A549 (cell line): ENCODE measurements at regions not wholly inside any gene's neighbourhood (a gene's known extent, or its start where the extent isn't known, plus 50 kb on each side); places are given as distances from the start of the nearest gene placed in this dataset.

Source experiments
- ATAC-seq, 2 experiments: fragments of 200-7000 bp in 1 of 2; fragments of >200 bp in 1 of 2; cut with Nextera tagmentation in 1 of 2; cut with Tn5 transposase in 1 of 2; 3 replicates each; pipeline versions ENCODE4 v1.8.0 to v1.9.1; 2018 to 2020; ENCODE audit warnings: mild to moderate bottlenecking in 1 of 2, moderate library complexity in 1 of 2
- CTCF ChIA-PET: fragments of 300-600 bp; sonication (Branson Sonifier 250); formaldehyde crosslinking; extraction: SDS; loops from one replicate; lab custom pipeline; 2021; ENCODE audit warnings: antibody characterized with exemption, inconsistent platforms; lab: Yijun Ruan, JAX
- POLR2A ChIA-PET: fragments of 350-600 bp; formaldehyde crosslinking; extraction: SDS; loops from one replicate; lab custom pipeline; 2021; ENCODE audit warnings: antibody characterized with exemption, inconsistent platforms; lab: Yijun Ruan, JAX
- DNase-seq, 2 experiments: peaks; one replicate each; pipeline versions ENCODE4 v3.0.0 to v3.0.0-alpha.2; 2011 to 2016; ENCODE audit warnings: low read depth in 1 of 2, low spot score in 1 of 2
- FAIRE-seq: peaks from 2 replicates; lab custom pipeline; 2011; peaks lifted over from hg19 to GRCh38; lab: Jason Lieb, UNC
- H3K27ac ChIP-seq, 2 experiments: fragments of >200 bp; sonication (Bioruptor Twin); formaldehyde crosslinking; 3 replicates each; pipeline ENCODE4 v1.5.1; 2016 to 2017
- H3K4me1 ChIP-seq: fragments of >200 bp; sonication (Bioruptor Twin); formaldehyde crosslinking; 3 replicates; pipeline ENCODE4 v1.6.1; 2016
- H3K4me2 ChIP-seq: fragments of >200 bp; sonication (Bioruptor Twin); formaldehyde crosslinking; 3 replicates; pipeline ENCODE4 v1.6.1; 2016
- H3K4me3 ChIP-seq: fragments of >200 bp; sonication (Bioruptor Twin); formaldehyde crosslinking; 3 replicates; pipeline ENCODE4 v1.5.1; 2016
- H3K9me3 ChIP-seq: fragments of >200 bp; sonication (Bioruptor Twin); formaldehyde crosslinking; 3 replicates; pipeline ENCODE4 v1.6.1; 2016
- BHLHE40 ChIP-seq: IDR thresholded peaks from 2 replicates; pipeline ENCODE4 v1.6.1; 2012; ENCODE audit warnings: low read depth, low read length, inconsistent platforms
- CBX8 ChIP-seq: fragments of 200-600 bp; sonication (generic); IDR thresholded peaks from 2 replicates; pipeline ENCODE4 v1.6.1; 2016
- CHD2 ChIP-seq: fragments of 150-350 bp; IDR thresholded peaks from 2 replicates; pipeline ENCODE4 v1.6.1; 2014; ENCODE audit warnings: low read length; ENCODE audit not compliant: partially characterized antibody
- EHF ChIP-seq: fragments of 250-450 bp; sonication (Bioruptor Pico); IDR thresholded peaks from 2 replicates; pipeline ENCODE4 v1.5.0; 2020; ENCODE audit warnings: mild to moderate bottlenecking
- EHMT2 ChIP-seq: fragments of 200-600 bp; sonication (generic); IDR thresholded peaks from 2 replicates; pipeline ENCODE4 v1.6.1; 2016; ENCODE audit warnings: antibody characterized with exemption, low read depth, mild to moderate bottlenecking, moderate library complexity
- ESRRA ChIP-seq: fragments of 150-350 bp; IDR thresholded peaks from 2 replicates; pipeline ENCODE4 v1.6.1; 2014; ENCODE audit warnings: mild to moderate bottlenecking, low read length, borderline replicate concordance
- FOSL2 ChIP-seq, 2 experiments: fragments of 450-650 bp in 1 of 2; fragments of >200 bp in 1 of 2; sonication (Bioruptor Twin) in 1 of 2; formaldehyde crosslinking; IDR thresholded peaks; 2 replicates each; pipeline versions ENCODE4 v1.5.0 to v1.6.1; 2016 to 2020; ENCODE audit warnings: mild to moderate bottlenecking in 1 of 2, moderate library complexity in 1 of 2
- FOXS1 ChIP-seq: fragments of 250-450 bp; sonication (Bioruptor Pico); IDR thresholded peaks from 2 replicates; pipeline ENCODE4 v1.5.0; 2020; ENCODE audit warnings: mild to moderate bottlenecking, moderate library complexity
- GATA3 ChIP-seq: IDR thresholded peaks from 2 replicates; pipeline ENCODE4 v1.6.1; 2012; ENCODE audit warnings: borderline replicate concordance
- HDAC2 ChIP-seq: fragments of 200-600 bp; sonication (generic); IDR thresholded peaks from 2 replicates; pipeline ENCODE4 v1.6.1; 2016
- HES2 ChIP-seq: fragments of >200 bp; sonication (Bioruptor Twin); formaldehyde crosslinking; IDR thresholded peaks from 2 replicates; pipeline ENCODE4 v1.6.1; 2016
- HOXA7 ChIP-seq: fragments of 250-450 bp; sonication (Bioruptor Pico); IDR thresholded peaks from 2 replicates; pipeline ENCODE4 v1.5.0; 2020; ENCODE audit warnings: mild to moderate bottlenecking, moderate library complexity
- HOXB5 ChIP-seq: fragments of 250-450 bp; sonication (Bioruptor Pico); IDR thresholded peaks from 2 replicates; pipeline ENCODE4 v1.5.0; 2020; ENCODE audit warnings: mild to moderate bottlenecking, moderate library complexity
- JUN ChIP-seq, 2 experiments: fragments of >200 bp; sonication (Bioruptor Twin); formaldehyde crosslinking; IDR thresholded peaks; 2 replicates in 1 of 2; 3 replicates in 1 of 2; pipeline ENCODE4 v1.6.1; 2016 to 2017
- KDM1A ChIP-seq: fragments of 200-600 bp; sonication (generic); IDR thresholded peaks from 2 replicates; pipeline ENCODE4 v1.6.1; 2016; ENCODE audit warnings: low read depth, mild to moderate bottlenecking
- MAX ChIP-seq: IDR thresholded peaks from 2 replicates; pipeline ENCODE4 v1.6.1; 2012
- NFE2L2 ChIP-seq: fragments of 150-350 bp; conservative IDR thresholded peaks from 2 replicates; pipeline ENCODE4 v1.6.1; 2014; ENCODE audit warnings: low read length
- NPAS2 ChIP-seq: fragments of 250-450 bp; sonication (Bioruptor Pico); IDR thresholded peaks from 2 replicates; pipeline ENCODE4 v1.8.0; 2022; ENCODE audit warnings: mild to moderate bottlenecking, moderate library complexity, borderline replicate concordance
- PHF8 ChIP-seq: fragments of 200-600 bp; sonication (generic); IDR thresholded peaks from 2 replicates; pipeline ENCODE4 v1.6.1; 2016; ENCODE audit warnings: low read depth, mild to moderate bottlenecking, antibody characterized with exemption, moderate library complexity, borderline replicate concordance
- POLR2A ChIP-seq: IDR thresholded peaks from 2 replicates; pipeline ENCODE4 v1.6.1; 2012; ENCODE audit warnings: mild to moderate bottlenecking, low read length
- POLR2AphosphoS2 ChIP-seq: conservative IDR thresholded peaks from 2 replicates; pipeline ENCODE4 v1.6.1; 2012; ENCODE audit warnings: low read length, improper control_type of control experiment, inconsistent platforms
- RAD21 ChIP-seq, 2 experiments: fragments of >200 bp in 1 of 2; sonication (Bioruptor Twin) in 1 of 2; formaldehyde crosslinking in 1 of 2; IDR thresholded peaks in 1 of 2; conservative IDR thresholded peaks in 1 of 2; 2 replicates in 1 of 2; 3 replicates in 1 of 2; pipeline ENCODE4 v1.6.1; 2012 to 2018; ENCODE audit warnings: inconsistent platforms in 1 of 2
- RCOR1 ChIP-seq: fragments of 150-350 bp; IDR thresholded peaks from 2 replicates; pipeline ENCODE4 v1.6.1; 2014; ENCODE audit warnings: antibody characterized with exemption, low read length, low read depth
- REST ChIP-seq: fragments of 200-600 bp; sonication (generic); IDR thresholded peaks from 2 replicates; pipeline ENCODE4 v1.6.1; 2016; ENCODE audit warnings: antibody characterized with exemption, mild to moderate bottlenecking, moderate library complexity
- RNF2 ChIP-seq: fragments of 200-600 bp; sonication (generic); IDR thresholded peaks from 2 replicates; pipeline ENCODE4 v1.6.1; 2016; ENCODE audit warnings: low read depth, mild to moderate bottlenecking, antibody characterized with exemption, moderate library complexity, borderline replicate concordance
- SMC3 ChIP-seq: fragments of >200 bp; sonication (Bioruptor Twin); formaldehyde crosslinking; IDR thresholded peaks from 3 replicates; pipeline ENCODE4 v1.6.1; 2018; ENCODE audit warnings: inconsistent platforms
- SREBF2 ChIP-seq: fragments of 450-650 bp; IDR thresholded peaks from 2 replicates; pipeline ENCODE4 v1.6.1; 2014; ENCODE audit warnings: mild to moderate bottlenecking, moderate library complexity
- TFCP2L1 ChIP-seq: fragments of 250-450 bp; sonication (Bioruptor Pico); IDR thresholded peaks from 2 replicates; pipeline ENCODE4 v1.5.0; 2021; ENCODE audit warnings: mild to moderate bottlenecking
- USF2 ChIP-seq: fragments of 450-650 bp; IDR thresholded peaks from 2 replicates; pipeline ENCODE4 v1.6.1; 2014; ENCODE audit warnings: antibody characterized with exemption
- WGBS: methylation state at CpG from one replicate; pipeline ENCODE4 v1.1.6; 2017; ENCODE audit errors: missing lambda C conversion rate; 5-methylcytosine and 5-hydroxymethylcytosine counted together

- CTCF ChIA-PET, result interaction anchor here (0.7 kb wide), 2 partner anchors 260 to 434 kb away, joined by 3 read pairs; no protein-coding TSS in a partner anchor
- H3K9me3 ChIP-seq, result no peaks in the 10 kb centered on the region
- WGBS, result 66% methylated on average over 16 of the region's 18 CpGs
- H3K4me3 ChIP-seq, result no peak overlapping the region
- FAIRE-seq (no peak), ATAC-seq (no peak), DNase-seq (no peak)
- H3K4me1 ChIP-seq, result peaks cover 5% of the 10 kb centered on the region; the same call in 1 of the 3 replicates
- no peak for TF ChIP-seq SREBF2
- no peak for TF ChIP-seq FOXS1
- TF ChIP-seq NFE2L2, result no peak
- TF ChIP-seq FOSL2 (IDR thresholded peaks at IDR 0.05), result no peak
- no peak for TF ChIP-seq FOSL2 (CRISPR knock-in tag; IDR thresholded peaks at IDR 0.05)
- TF ChIP-seq USF2, result no peak
- TF ChIP-seq GATA3, result no peak
- no peak for TF ChIP-seq HDAC2
- TF ChIP-seq EHMT2, result no peak
- TF ChIP-seq POLR2A, result no peak
- TF ChIP-seq HOXB5 (CRISPR knock-in tag), result no peak
- TF ChIP-seq RNF2, result no peak
- no peak for TF ChIP-seq CHD2
- TF ChIP-seq TFCP2L1, result no peak
- POLR2A ChIA-PET, result no interaction called here
- no peak overlapping the region for H3K4me2 ChIP-seq
- H3K27ac ChIP-seq, result no peak overlapping the region
These were observed 107.1 kb upstream of the BACH2 start for GRCh38 chr6:90403489-90404381.

GRCh38 chr6:90402831-90403192, 106.2 kb upstream of the BACH2 start:
- no peak for ATAC-seq
- CTCF ChIA-PET, result interaction anchor here (0.7 to 2.1 kb wide), 2 partner anchors 10 to 260 kb away, joined by 3 to 10 read pairs; no protein-coding TSS in a partner anchor
- DNase-seq, result no peak
- no peak overlapping the region for H3K4me2 ChIP-seq
- TF ChIP-seq PHF8 (no peak), POLR2AphosphoS2 (no peak), POLR2A (no peak), EHF (CRISPR knock-in tag) (no peak), HOXA7 (CRISPR knock-in tag) (no peak), HDAC2 (no peak), HES2 (no peak), KDM1A (no peak), RAD21 (conservative IDR thresholded peaks at IDR 0.05 in 1 of 2, IDR thresholded peaks at IDR 0.05 in 1 of 2) (no peak), MAX (no peak), HOXB5 (CRISPR knock-in tag) (no peak), JUN (IDR thresholded peaks at IDR 0.05) (no peak), RCOR1 (no peak), CBX8 (no peak), NPAS2 (CRISPR knock-in tag) (no peak), ESRRA (no peak), BHLHE40 (no peak), NFE2L2 (no peak), REST (no peak), SMC3 (no peak)
- TF ChIP-seq, all 56 proteins: peak for 0
- Histone ChIP-seq H3K4me1 (peaks cover 5% of the 10 kb centered on the region; the same call in 1 of the 3 replicates), H3K4me3 (no peak overlapping the region), H3K9me3 (no peaks in the 10 kb centered on the region), H3K27ac (no peak overlapping the region)
- FAIRE-seq, result no peak
- POLR2A ChIA-PET, result no interaction called here
- WGBS, result 65% methylated on average over 2 of the region's 2 CpGs
